NOMO-1 treated with dmso at 0.1 percent for 144 hours (cell line): ENCODE measurements at regions not wholly inside any gene's neighbourhood (a gene's known extent, or its start where the extent isn't known, plus 50 kb on each side); places are given as distances from the start of the nearest gene placed in this dataset.

Experiments used
- DNase-seq: peaks from one replicate; lab custom pipeline; 2025; ENCODE audit not compliant: unreplicated experiment; lab: John Stamatoyannopoulos, UW

DNA sequence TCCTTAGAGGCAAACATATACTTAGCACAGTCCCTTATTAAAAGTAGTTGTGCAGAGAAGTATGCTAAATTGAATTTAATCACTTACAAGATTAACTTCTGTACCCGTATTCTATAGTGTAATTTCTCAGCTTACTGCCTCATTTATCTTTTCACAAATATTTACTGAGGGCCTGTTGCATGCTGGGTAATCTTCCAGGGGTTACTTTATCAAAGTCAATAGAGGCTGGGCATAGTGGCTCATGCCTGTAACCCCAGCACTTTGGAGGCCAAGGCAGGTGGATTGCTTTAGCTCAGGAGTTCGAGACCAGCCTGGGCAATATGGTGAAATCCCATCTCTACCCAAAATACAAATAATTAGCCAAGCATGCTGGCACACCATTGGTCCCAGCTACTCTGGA lies 111.7 kb upstream of the RAB27B start:
- DNase-seq: no peak

DNA sequence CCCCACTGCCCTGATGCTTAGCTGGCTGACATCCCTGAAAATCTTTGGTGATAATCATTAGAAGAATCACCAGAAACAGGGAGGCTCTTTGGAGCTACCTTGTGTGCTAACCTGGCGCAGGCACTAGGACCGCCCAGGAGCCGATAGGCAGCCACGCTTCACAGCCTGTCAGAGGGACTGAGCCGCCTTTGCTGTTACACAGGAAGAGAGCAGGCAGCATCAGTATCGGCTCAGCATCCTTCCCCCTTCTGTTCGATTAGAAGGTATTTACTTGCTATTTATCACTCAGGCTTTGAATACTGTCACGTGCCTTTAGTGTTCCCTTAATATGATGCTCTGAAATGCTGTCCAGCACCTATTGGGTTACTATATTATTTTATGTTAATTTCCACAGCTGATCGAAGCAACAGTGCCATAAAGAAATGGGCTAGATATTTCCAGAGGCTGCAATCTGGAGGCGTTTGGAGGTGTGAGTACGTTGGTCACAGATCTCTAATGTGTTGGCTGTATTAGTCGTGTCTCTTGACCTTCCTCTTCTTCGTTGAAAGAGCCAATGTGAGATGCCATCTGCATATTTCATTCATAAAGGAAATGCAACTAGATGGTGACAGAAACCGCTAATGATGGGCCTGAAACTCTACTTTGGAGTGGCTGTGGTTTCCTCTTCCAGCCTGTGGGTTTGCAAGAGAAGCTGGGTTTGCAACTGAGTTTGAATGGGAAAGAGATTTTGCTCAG lies 110.4 kb upstream of the RAB27B start:
- DNase-seq: peak; percentile 89

DNA sequence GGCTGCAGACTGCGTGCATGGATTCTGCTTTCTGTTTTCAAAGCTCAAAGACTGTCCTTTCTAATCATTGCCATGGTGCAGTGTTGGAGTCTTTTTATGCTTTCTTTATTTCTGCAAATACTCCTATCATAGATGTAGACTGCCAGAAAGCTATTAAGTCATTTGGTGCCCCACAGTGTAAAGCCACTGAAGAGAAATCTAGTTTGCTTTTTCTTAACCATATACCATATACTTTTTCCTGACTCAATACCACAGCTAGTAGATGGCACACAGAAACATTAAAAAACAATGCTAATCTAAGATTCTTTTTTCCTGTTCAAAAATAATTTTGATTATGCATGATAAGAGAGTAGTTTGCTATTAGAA lies 109.9 kb upstream of the RAB27B start:
- DNase-seq: no peak

DNA sequence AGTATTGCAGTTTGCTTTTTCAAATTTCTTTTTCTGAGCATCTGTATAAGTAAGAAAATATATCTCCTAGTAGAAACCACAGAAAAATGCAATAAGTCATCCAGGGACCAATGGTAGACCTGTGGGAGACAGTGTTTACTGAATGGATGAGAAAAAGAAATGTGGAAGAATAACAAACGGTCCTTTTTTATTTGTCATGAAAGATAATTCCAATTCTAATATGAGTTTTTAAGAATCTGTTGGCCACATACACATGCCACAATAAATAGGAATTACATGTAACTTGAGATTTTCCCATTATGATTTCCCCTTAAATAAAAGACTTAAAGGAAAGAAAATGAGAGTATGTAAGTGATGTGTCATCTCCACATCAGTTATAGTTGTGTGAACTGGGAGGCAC lies 107.7 kb upstream of the RAB27B start:
- no peak for DNase-seq

DNA sequence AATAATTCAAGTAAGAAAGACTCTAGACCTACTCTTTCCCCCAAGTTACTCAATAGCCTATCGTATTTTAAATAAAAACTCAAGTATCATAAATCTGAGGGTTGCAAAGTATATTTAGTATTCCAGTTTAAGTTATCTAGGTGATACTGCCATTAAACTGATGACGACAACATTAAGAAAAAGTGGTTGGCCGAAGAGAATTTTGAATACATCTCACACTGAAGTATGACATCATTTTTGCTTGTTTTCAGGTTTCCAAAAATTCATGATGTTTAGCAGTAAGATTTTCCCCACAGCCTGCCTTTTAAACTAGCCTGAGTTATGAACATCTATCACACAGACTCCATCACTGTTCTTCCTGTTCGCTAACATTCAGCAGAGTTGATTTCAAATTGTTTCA lies 102.1 kb upstream of the RAB27B start:
- no peak for DNase-seq

DNA sequence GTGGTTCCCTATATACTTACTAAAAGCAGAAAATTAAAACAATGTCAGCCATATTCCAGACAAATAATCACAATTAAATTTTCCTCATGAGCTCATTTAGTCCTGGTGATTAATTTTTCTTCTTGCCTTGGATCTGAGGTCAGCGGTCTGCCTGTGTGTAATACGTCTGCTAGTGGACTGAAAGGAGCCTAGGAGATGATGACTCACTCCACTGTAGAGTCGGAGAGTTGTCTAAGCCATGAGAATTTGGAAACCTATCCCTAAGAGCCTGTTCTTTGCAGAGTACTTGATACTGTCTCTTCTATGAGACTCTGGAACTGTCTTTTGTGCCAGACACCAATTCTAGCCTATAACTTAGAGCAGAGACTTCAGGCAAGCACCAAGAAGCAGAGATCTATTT lies 94.2 kb upstream of the RAB27B start:
- DNase-seq: no peak

DNA sequence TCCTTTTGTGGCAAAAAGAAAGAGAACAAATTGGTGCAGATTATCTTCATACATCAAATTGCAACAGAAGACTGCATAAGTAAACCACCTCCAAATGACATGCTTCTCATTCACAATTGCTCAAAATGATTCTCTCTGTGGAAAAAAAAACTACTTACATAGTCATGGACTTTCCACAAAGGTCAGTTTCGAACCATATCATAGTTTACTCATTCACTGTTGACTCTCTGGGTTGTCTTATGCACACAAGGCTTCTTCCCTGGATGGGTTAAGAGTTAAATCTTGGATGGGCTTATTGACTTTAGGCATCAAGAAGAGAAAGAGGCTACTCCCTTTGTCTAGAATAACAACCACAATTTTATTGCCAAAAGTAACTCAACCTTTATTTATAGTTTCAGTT lies 91.3 kb upstream of the RAB27B start:
- no peak for DNase-seq

DNA sequence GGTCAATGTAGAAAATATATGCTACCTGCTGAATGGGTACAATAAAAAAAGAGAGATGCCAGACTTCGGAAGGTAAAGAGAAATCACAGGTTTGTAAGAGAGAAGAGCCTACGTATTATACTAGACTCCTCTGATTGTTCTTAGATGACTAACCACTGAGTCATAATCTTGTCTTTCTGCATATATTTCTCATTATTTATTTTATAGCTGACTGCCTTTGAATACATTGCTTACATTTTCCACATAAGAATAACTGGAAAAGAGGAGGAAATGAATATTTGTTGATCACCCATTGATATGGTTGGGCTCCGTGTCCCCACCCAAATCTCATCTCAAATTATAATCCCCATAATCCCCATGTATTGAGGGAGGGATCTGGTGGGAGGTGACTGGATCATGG lies 90.3 kb upstream of the RAB27B start:
- no peak for DNase-seq

DNA sequence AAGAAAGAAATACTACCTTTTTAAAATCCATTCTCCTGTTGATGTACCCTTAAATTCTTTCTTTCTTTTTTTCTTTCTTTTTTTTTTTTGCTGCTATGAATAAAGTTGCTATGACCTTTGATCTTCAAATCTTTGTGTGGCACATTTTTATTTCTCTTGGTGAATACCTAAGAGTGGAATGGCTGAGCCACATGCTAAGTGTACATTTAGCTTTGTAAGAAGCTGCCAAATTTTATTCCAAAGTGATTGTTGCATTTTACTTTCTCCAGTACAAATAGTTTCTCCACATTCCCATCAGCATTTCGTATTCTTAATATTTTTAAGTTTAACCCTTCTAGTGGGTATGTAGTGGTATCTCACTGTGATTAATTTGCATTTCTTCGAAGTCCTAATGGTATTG lies 88.8 kb upstream of the RAB27B start:
- no peak for DNase-seq

DNA sequence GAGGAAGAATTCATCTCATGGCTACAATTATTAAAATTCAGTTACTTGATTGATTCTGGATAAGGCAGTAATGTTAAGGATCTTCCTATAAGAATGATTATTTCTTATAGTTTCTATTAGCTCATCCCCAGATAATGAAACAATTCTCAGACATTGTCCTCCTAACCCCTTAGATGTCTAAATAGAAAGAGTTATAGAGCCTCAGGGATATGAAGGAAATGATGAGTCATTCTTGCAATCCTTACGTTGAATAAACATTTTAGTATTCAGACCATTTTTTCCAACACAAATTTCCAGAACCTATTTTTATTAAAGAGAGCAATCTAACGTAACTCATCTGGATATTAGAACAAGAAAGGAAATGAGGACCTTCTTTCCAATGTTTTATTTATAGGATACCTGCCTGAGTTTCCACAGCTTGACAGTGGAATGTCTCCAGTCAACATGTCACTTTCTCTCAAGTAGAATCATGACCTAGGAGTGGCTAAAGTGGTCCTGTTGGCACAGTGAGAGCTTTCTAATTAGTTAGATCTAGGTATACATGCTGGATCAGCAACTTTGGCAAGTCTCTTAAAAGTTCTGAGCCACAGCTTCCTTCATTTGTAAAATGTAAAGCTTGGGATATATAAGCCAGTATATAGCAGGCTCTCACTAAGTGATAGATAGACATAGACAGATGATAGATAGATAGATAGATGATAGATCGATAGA lies 88.0 kb upstream of the RAB27B start:
- DNase-seq: no peak

DNA sequence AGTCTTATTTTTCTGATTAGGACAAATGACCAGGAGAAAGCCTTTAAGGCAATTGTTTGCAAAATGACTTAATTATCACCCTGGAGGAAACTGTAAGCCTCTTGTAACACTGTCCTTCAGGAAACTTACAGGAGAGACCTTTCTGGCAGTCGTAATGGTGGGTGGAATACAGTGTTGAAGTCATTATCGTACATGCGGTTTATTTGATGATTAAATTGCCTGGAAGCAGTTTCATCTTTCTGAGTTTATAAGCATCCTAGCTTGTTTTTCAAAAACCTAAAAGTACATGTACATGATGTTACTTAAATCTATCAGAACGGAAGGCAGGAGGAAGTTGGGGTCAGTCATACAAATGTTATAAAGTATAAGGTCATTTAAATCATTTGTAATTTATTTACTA lies 86.2 kb upstream of the RAB27B start:
- DNase-seq: no peak

DNA sequence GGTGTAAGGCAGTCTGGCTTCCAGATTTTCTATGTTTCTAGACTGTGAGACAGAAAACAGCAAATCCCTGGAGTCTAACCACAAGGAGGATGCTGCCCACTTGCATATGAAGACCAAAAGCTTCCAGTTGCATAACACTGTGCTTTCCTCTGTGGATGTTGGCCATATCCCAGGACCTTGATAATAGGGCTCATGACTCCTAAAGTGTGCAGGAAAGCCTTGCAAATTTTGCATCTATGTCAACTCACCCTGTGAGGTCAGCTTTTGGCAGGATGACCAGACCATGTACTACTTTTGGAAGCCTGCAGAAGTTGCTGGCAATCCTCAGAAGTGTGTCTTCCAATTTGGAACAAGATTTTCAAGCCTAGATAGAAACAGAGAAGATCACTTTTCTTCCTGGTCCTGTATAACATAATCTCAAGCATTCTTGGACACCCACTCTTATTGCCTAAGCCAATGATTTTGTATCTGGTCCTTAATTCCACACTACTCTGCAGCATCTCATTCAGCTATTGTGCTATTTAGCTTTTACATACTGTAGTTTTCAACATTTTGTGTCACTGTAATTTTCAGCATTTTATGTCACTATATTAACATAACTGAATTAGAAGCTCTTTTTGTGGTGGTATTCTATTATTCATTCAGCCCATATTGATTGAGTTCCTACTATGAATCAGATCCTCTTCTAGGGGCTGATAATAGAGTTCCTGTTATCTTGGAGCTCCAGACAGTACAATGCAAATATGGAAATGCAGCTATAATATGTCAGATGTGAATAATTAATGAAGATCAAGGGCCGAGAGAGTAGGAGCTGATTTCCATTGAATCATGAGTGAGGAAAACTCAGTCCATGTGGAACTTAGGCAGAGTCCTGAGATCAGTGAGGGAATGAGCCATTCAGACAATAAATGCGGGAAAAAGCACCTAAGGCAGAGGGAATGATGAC lies 85.3 kb upstream of the RAB27B start:
- DNase-seq: no peak

DNA sequence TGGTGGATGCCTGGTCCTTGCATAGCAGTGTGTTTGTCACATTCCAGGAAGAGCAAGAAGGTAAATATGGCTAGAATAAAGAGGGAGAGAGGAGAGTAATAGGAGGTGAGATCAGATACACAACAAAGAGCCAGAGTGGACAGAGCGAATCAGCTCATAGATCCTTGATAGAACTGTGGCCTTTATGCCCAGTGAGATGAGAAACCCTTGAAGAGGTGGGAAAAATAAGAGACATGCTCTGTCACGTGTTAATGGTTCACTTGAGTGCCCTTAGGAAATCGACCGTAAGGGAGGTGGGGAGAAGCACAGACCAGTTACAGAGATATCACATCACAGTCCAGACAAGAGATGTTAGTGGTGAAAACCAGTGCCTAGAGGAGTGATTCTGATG lies 84.7 kb upstream of the RAB27B start:
- no peak for DNase-seq

DNA sequence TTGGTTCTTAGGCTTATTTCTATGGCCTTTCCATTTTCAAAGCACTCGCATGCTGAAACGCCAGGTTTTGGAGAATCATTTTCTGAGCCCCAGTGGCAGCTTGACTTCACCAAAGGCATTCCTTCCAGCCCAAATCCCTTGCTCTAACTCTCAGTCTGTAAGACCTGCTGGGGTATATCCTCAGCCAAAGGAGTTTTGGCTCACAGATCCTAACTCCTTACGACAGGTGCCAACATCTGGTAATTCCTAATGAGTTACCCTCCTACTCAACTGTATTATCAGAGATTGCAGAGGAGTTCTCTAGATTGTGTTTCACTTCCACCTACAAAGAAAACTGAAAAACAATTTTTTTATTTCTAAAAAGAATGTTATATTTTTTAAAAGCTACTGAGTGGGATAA lies 79.0 kb upstream of the RAB27B start:
- DNase-seq: no peak

DNA sequence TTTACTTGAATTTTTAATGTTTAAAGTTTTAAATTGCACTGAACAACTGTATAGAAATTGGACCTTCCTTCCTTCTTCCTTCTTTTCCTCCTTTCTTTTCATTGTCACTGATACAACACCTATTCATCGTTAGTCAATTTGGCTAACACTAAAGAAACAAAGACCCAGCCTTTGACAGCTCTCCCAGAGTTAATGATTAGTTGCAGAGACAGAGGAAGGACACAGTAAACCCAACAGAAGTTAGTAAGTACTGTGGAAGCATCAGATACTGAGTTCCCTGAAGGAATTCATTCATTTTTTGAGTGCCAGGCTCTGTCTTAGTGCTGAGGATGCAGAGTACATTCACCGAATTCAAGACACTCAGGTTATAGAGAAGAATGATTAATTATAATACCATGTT lies 77.9 kb upstream of the RAB27B start:
- DNase-seq: no peak

DNA sequence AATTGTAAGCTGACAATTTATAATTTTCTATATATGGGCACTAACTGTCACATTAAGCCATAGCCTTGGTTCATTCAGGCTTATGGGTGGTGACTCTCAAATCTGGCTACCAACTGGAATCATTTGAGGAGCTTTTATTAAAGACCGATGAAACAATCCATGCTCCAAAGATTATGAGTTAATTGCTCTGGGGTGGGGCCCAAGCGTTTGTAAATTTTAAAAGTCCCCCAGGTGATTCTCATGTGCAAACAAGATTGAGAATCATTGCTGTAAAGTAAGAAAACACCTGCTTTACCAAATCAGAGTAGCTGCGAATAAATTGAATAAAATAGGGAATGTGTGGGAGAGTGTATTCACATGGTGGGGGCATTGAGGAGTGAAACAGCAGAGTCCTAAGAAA lies 76.1 kb upstream of the RAB27B start:
- DNase-seq: no peak

DNA sequence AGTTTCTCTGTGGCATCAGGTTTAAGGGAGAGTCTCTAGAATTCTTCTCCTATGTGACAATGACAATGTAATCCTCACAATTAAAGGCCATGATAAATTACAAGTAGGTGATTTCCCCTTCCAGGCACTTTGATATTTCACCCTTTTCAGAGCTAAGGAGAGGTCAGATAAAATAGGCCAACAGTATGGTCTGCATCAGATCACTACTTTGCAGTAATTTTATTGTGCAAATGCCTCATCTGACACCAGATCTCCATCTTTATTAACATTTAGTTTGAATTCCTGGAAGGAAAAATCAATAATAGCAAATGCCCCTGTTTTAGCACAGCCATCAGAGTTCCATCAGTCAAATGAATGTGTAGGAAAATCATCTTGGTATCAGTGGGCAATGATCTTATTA lies 72.8 kb upstream of the RAB27B start:
- DNase-seq: no peak

DNA sequence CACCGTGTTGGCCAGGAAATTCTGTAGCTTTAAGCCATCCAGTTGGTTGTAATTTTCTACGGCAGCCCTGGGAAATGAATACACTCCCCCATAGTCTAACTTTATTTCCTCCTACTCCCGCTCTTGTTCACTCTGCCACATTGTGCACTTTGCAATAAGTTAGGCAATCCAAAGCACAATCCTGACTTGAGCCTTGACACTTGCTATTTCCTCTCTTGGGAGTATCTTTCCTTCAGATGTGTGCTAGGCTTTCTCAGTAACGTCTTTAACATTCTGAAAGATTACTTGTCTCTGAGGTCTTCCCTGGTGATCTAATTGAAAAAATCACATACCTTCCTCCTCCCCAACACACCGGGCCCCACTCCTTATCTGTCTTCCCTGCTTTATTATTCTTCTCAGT lies 65.9 kb upstream of the RAB27B start:
- no peak for DNase-seq

DNA sequence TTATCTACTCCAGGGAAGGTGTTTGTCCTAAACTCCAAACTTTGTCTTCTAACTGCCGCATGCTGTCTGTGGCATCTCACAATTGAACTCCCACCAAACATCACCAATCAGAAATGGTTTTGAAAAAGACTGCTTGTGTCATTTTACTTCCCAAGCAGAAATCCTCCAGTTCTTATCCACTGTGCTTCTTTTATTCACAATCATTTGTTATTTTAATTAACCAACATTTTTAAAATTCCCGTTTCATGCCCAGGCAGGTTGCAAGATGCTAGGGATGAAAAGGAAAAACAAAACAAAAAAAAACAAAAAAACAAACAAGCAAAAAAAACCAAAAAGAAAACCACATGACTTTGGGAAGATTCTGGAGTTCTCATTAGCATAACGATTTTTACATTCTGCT lies 63.5 kb upstream of the RAB27B start:
- DNase-seq: no peak

DNA sequence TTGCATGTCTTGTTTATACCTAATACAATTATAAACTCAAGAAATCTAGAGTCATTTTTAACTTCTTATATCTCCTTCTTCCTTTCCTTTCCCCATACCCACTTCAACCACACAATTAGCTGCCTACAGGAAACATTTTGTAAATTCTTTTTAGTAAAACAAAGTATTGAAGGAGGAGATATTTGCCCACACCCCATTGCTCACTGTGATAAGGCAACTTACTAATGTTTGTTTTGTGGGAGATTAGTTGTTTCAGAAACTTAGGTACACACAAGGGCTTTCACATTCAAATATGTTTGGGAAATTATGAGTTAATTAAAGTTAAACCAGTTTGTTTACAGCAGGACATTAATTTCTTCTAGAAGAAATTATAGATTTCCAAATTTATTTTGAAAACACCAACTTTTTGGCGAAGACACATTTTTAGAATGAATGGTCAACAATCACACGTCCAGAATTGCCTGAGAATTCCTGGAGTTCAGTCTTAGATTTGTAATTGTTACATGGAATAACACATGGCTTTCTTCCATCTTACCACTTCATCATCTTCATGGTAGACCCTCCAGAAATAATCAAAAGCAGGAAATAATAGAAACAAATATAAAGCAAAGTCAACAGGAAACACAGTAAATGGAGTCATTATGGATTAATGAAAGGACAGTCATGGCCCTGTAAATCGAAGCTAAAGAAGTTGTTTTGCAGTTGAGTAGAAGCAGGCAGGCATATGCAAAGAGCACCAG lies 62.5 kb upstream of the RAB27B start:
- no peak for DNase-seq

DNA sequence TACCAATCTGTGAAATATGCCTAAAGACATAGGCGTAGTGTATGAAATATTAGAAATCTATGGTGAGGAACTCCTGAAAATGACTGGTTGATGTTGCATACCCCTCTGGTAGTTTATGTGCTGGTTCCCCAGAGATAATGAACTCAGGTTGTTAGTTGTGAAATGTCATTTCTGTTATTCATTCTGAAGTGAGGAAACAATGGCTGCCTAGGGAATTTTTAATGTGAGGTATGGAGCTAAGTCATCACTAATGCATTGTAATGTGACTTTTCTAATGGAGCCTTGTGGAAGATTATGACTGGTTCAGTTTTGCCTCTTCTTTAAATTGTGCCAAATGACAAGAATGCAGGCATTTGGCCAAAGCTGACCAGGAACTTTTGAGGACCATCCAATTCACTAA lies 61.6 kb upstream of the RAB27B start:
- DNase-seq: no peak
